ENCODE measurements at regions not wholly inside any gene's neighbourhood (a gene's known extent, or its start where the extent isn't known, plus 50 kb on each side); places are given as distances from the start of the nearest gene placed in this dataset.

- Histone ChIP-seq H3K36me3 (ENCODE audit: control insufficient read depth in 3 of 3, insufficient read depth in 2 of 3, low read depth in 1 of 3, low read length in 3 of 3) (no peaks in the 10 kb centered on the region), H3K9me3 (ENCODE audit: control insufficient read depth in 2 of 2, insufficient read depth in 1 of 2, low read depth in 1 of 2, low read length in 1 of 2) (no peaks in the 10 kb centered on the region), H3K4me3 (ENCODE audit: low read depth in 1 of 3, low read length in 3 of 3) (no peak overlapping the region), H3K27me3 (ENCODE audit: control insufficient read depth in 3 of 3, insufficient read depth in 3 of 3, low read length in 3 of 3) (no peaks in the 10 kb centered on the region), H3K27ac (ENCODE audit: low read depth in 1 of 3, low read length in 2 of 3) (no peak overlapping the region), H3K4me1 (ENCODE audit: control insufficient read depth in 3 of 3, insufficient read depth in 2 of 3, low read depth in 1 of 3, low read length in 2 of 3) (peaks cover 0 to 43% (median 0%) of the 10 kb centered on the region in 3 donors)
- 58 to 76% (median 62%) methylated on average over 10 of the region's 10 CpGs for WGBS, 3 donors
- DNase-seq = no peak
- no peak for FAIRE-seq
These were observed 167.3 kb upstream of the GLI2 start for GRCh38 chr2:120568089-120568974.

- Histone ChIP-seq H3K4me3 (ENCODE audit: low read depth in 1 of 3, low read length in 3 of 3) (no peak overlapping the region), H3K36me3 (ENCODE audit: control insufficient read depth in 3 of 3, insufficient read depth in 2 of 3, low read depth in 1 of 3, low read length in 3 of 3) (no peaks in the 10 kb centered on the region), H3K27ac (ENCODE audit: low read depth in 1 of 3, low read length in 2 of 3) (no peak overlapping the region), H3K9me3 (ENCODE audit: control insufficient read depth in 2 of 2, insufficient read depth in 1 of 2, low read depth in 1 of 2, low read length in 1 of 2) (no peaks in the 10 kb centered on the region), H3K4me1 (ENCODE audit: control insufficient read depth in 3 of 3, insufficient read depth in 2 of 3, low read depth in 1 of 3, low read length in 2 of 3) (peaks cover 0 to 37% (median 0%) of the 10 kb centered on the region in 3 donors), H3K27me3 (ENCODE audit: control insufficient read depth in 3 of 3, insufficient read depth in 3 of 3, low read length in 3 of 3) (no peaks in the 10 kb centered on the region)
- WGBS, 3 donors = 46 to 50% (median 46%) methylated on average over 3 of the region's 3 CpGs
- FAIRE-seq (no peak), DNase-seq (no peak)
These were observed 166.7 kb upstream of the GLI2 start for GRCh38 chr2:120568975-120569268.

- FAIRE-seq = no peak
These were observed 165.7 kb upstream of the GLI2 start for GRCh38 chr2:120570001-120570400.

GRCh38 chr2:120570546-120570945, 165.1 kb upstream of the GLI2 start:
- Histone ChIP-seq H3K27ac (ENCODE audit: low read depth in 1 of 3, low read length in 2 of 3) (no peak overlapping the region), H3K4me1 (ENCODE audit: control insufficient read depth in 3 of 3, insufficient read depth in 2 of 3, low read depth in 1 of 3, low read length in 2 of 3) (peaks cover 0 to 21% (median 0%) of the 10 kb centered on the region in 3 donors), H3K36me3 (ENCODE audit: control insufficient read depth in 3 of 3, insufficient read depth in 2 of 3, low read depth in 1 of 3, low read length in 3 of 3) (no peaks in the 10 kb centered on the region), H3K4me3 (ENCODE audit: low read depth in 1 of 3, low read length in 3 of 3) (no peak overlapping the region), H3K9me3 (ENCODE audit: control insufficient read depth in 2 of 2, insufficient read depth in 1 of 2, low read depth in 1 of 2, low read length in 1 of 2) (no peaks in the 10 kb centered on the region), H3K27me3 (ENCODE audit: control insufficient read depth in 3 of 3, insufficient read depth in 3 of 3, low read length in 3 of 3) (peaks cover 0 to under 1% (median 0%) of the 10 kb centered on the region in 3 donors)
- FAIRE-seq = no peak
- no peak for DNase-seq
- 79 to 88% (median 85%) methylated on average over 7 of the region's 7 CpGs for WGBS, 3 donors

More at GRCh38 chr2:120570001-120570400, 165.7 kb upstream of the GLI2 start:
- Histone ChIP-seq H3K4me1 (ENCODE audit: control insufficient read depth in 3 of 3, insufficient read depth in 2 of 3, low read depth in 1 of 3, low read length in 2 of 3) (peaks cover 0 to 27% (median 0%) of the 10 kb centered on the region in 3 donors), H3K36me3 (ENCODE audit: control insufficient read depth in 3 of 3, insufficient read depth in 2 of 3, low read depth in 1 of 3, low read length in 3 of 3) (no peaks in the 10 kb centered on the region), H3K27ac (ENCODE audit: low read depth in 1 of 3, low read length in 2 of 3) (no peak overlapping the region), H3K27me3 (ENCODE audit: control insufficient read depth in 3 of 3, insufficient read depth in 3 of 3, low read length in 3 of 3) (no peaks in the 10 kb centered on the region), H3K9me3 (ENCODE audit: control insufficient read depth in 2 of 2, insufficient read depth in 1 of 2, low read depth in 1 of 2, low read length in 1 of 2) (no peaks in the 10 kb centered on the region), H3K4me3 (ENCODE audit: low read depth in 1 of 3, low read length in 3 of 3) (no peak overlapping the region)
- 95 to 97% (median 95%) methylated on average over 12 of the region's 12 CpGs for WGBS, 3 donors
- DNase-seq = no peak

- Histone ChIP-seq H3K9me3 (ENCODE audit: control insufficient read depth in 2 of 2, insufficient read depth in 1 of 2, low read depth in 1 of 2, low read length in 1 of 2) (no peaks in the 10 kb centered on the region), H3K36me3 (ENCODE audit: control insufficient read depth in 3 of 3, insufficient read depth in 2 of 3, low read depth in 1 of 3, low read length in 3 of 3) (no peaks in the 10 kb centered on the region), H3K27ac (ENCODE audit: low read depth in 1 of 3, low read length in 2 of 3) (no peak overlapping the region), H3K4me1 (ENCODE audit: control insufficient read depth in 3 of 3, insufficient read depth in 2 of 3, low read depth in 1 of 3, low read length in 2 of 3) (peaks cover 0 to 15% (median 0%) of the 10 kb centered on the region in 3 donors), H3K27me3 (ENCODE audit: control insufficient read depth in 3 of 3, insufficient read depth in 3 of 3, low read length in 3 of 3) (peaks cover 0 to 7% (median 0%) of the 10 kb centered on the region in 3 donors), H3K4me3 (ENCODE audit: low read depth in 1 of 3, low read length in 3 of 3) (no peak overlapping the region)
- peak; percentile 37 to 55 for DNase-seq
- 28 to 69% (median 37%) methylated on average over 6 of the region's 6 CpGs for WGBS, 3 donors
- FAIRE-seq = no peak
These were observed 164.5 kb upstream of the GLI2 start for GRCh38 chr2:120571015-120571728.

- FAIRE-seq = no peak
- no peaks in the 10 kb centered on the region for H3K36me3 ChIP-seq (ENCODE audit: control insufficient read depth in 3 of 3, insufficient read depth in 2 of 3, low read depth in 1 of 3, low read length in 3 of 3)
- 65 to 76% (median 70%) methylated on average over 2 of the region's 2 CpGs for WGBS, 3 donors
These were observed 163.4 kb upstream of the GLI2 start for GRCh38 chr2:120572226-120572625.

GRCh38 chr2:120574620-120575019, 161.0 kb upstream of the GLI2 start:
- H3K36me3 ChIP-seq (ENCODE audit: control insufficient read depth in 3 of 3, insufficient read depth in 2 of 3, low read depth in 1 of 3, low read length in 3 of 3) = no peaks in the 10 kb centered on the region
- H3K4me1 ChIP-seq (ENCODE audit: control insufficient read depth in 3 of 3, insufficient read depth in 2 of 3, low read depth in 1 of 3, low read length in 2 of 3) = peaks cover 0 to 14% (median 0%) of the 10 kb centered on the region in 3 donors
- H3K9me3 ChIP-seq (ENCODE audit: control insufficient read depth in 2 of 2, insufficient read depth in 1 of 2, low read depth in 1 of 2, low read length in 1 of 2) = no peaks in the 10 kb centered on the region
- peaks cover 0 to 21% (median 0%) of the 10 kb centered on the region in 3 donors for H3K27me3 ChIP-seq (ENCODE audit: control insufficient read depth in 3 of 3, insufficient read depth in 3 of 3, low read length in 3 of 3)
- 82 to 98% (median 97%) methylated on average over 3 to 4 of the region's 4 CpGs for WGBS, 3 donors
- DNase-seq (no peak), FAIRE-seq (no peak)
- H3K27ac ChIP-seq (ENCODE audit: low read depth in 1 of 3, low read length in 2 of 3) = no peak overlapping the region
- no peak overlapping the region for H3K4me3 ChIP-seq (ENCODE audit: low read depth in 1 of 3, low read length in 3 of 3)

More at GRCh38 chr2:120572226-120572625, 163.4 kb upstream of the GLI2 start:
- Histone ChIP-seq H3K9me3 (ENCODE audit: control insufficient read depth in 2 of 2, insufficient read depth in 1 of 2, low read depth in 1 of 2, low read length in 1 of 2) (no peaks in the 10 kb centered on the region), H3K27me3 (ENCODE audit: control insufficient read depth in 3 of 3, insufficient read depth in 3 of 3, low read length in 3 of 3) (peaks cover 0 to 18% (median 0%) of the 10 kb centered on the region in 3 donors), H3K4me3 (ENCODE audit: low read depth in 1 of 3, low read length in 3 of 3) (no peak overlapping the region), H3K4me1 (ENCODE audit: control insufficient read depth in 3 of 3, insufficient read depth in 2 of 3, low read depth in 1 of 3, low read length in 2 of 3) (peaks cover 0 to 12% (median 0%) of the 10 kb centered on the region in 3 donors), H3K27ac (ENCODE audit: low read depth in 1 of 3, low read length in 2 of 3) (no peak overlapping the region)
- DNase-seq = no peak

- H3K4me3 ChIP-seq (ENCODE audit: low read depth in 1 of 3, low read length in 3 of 3) = no peak overlapping the region
- H3K27me3 ChIP-seq (ENCODE audit: control insufficient read depth in 3 of 3, insufficient read depth in 3 of 3, low read length in 3 of 3) = peaks cover 0 to 25% (median 0%) of the 10 kb centered on the region in 3 donors
- peaks cover 0 to 14% (median 0%) of the 10 kb centered on the region in 3 donors for H3K4me1 ChIP-seq (ENCODE audit: control insufficient read depth in 3 of 3, insufficient read depth in 2 of 3, low read depth in 1 of 3, low read length in 2 of 3)
- 93 to 96% (median 94%) methylated on average over 6 of the region's 6 CpGs for WGBS, 3 donors
- no peak overlapping the region for H3K27ac ChIP-seq (ENCODE audit: low read depth in 1 of 3, low read length in 2 of 3)
- DNase-seq (no peak), FAIRE-seq (no peak)
- no peaks in the 10 kb centered on the region for H3K36me3 ChIP-seq (ENCODE audit: control insufficient read depth in 3 of 3, insufficient read depth in 2 of 3, low read depth in 1 of 3, low read length in 3 of 3)
- H3K9me3 ChIP-seq (ENCODE audit: control insufficient read depth in 2 of 2, insufficient read depth in 1 of 2, low read depth in 1 of 2, low read length in 1 of 2) = no peaks in the 10 kb centered on the region
These were observed 159.7 kb upstream of the GLI2 start for GRCh38 chr2:120575966-120576365.
